MM.1S (cell line): ENCODE measurements at regions not wholly inside any gene's neighbourhood (a gene's known extent, or its start where the extent isn't known, plus 50 kb on each side); places are given as distances from the start of the nearest gene placed in this dataset.

Experiments
- DNase-seq: peaks from one replicate; pipeline ENCODE4 v3.0.0-alpha.2; 2015
- H2AFZ ChIP-seq: fragments of 300-600 bp; sonication (generic); 2 replicates; pipeline ENCODE4 v1.6.0; 2016; ENCODE audit warnings: antibody characterized with exemption, low read length
- H3F3A ChIP-seq: fragments of 300-600 bp; sonication (generic); 2 replicates; pipeline ENCODE4 v1.6.1; 2016; ENCODE audit warnings: mild to moderate bottlenecking, antibody characterized with exemption, low read length, moderate library complexity, mixed read lengths; ENCODE audit not compliant: insufficient read depth
- H3K27ac ChIP-seq: fragments of 300-600 bp; sonication (generic); 2 replicates; pipeline ENCODE4 v1.5.1; 2016; ENCODE audit warnings: mild to moderate bottlenecking, low read length
- H3K27me3 ChIP-seq: fragments of 300-600 bp; sonication (generic); replicated peaks from 2 replicates; pipeline ENCODE4 v1.6.0; 2016; ENCODE audit warnings: low read length; ENCODE audit not compliant: insufficient read depth
- H3K36me3 ChIP-seq: fragments of 300-600 bp; sonication (generic); replicated peaks from 2 replicates; pipeline ENCODE4 v1.6.1; 2016; ENCODE audit warnings: mild to moderate bottlenecking, low read length, mixed read lengths; ENCODE audit not compliant: insufficient read depth
- H3K4me1 ChIP-seq: fragments of 300-600 bp; sonication (generic); 2 replicates; pipeline ENCODE4 v1.6.1; 2016; ENCODE audit warnings: low read length, mixed read lengths
- H3K4me2 ChIP-seq: fragments of 300-600 bp; sonication (generic); 2 replicates; pipeline ENCODE4 v1.6.0; 2016; ENCODE audit warnings: low read depth, low read length
- H3K4me3 ChIP-seq: fragments of 300-600 bp; sonication (generic); 2 replicates; pipeline ENCODE4 v1.5.1; 2016; ENCODE audit warnings: low read length, mixed read lengths
- H3K79me2 ChIP-seq: fragments of 300-600 bp; sonication (generic); 2 replicates; pipeline ENCODE4 v1.6.1; 2016; ENCODE audit warnings: mixed run types, low read length, mixed read lengths
- H3K9ac ChIP-seq: fragments of 300-600 bp; sonication (generic); 2 replicates; pipeline ENCODE4 v1.6.1; 2016; ENCODE audit warnings: low read length, mixed read lengths
- H3K9me2 ChIP-seq: fragments of 300-600 bp; sonication (generic); replicated peaks from 2 replicates; pipeline ENCODE4 v1.6.1; 2016; ENCODE audit warnings: mild to moderate bottlenecking, low read length, mixed read lengths; ENCODE audit not compliant: insufficient read depth
- H3K9me3 ChIP-seq: fragments of 300-600 bp; sonication (generic); replicated peaks from 2 replicates; pipeline ENCODE4 v1.6.1; 2016; ENCODE audit warnings: mild to moderate bottlenecking, low read length, mixed read lengths; ENCODE audit not compliant: insufficient read depth
- H4K20me1 ChIP-seq: fragments of 300-600 bp; sonication (generic); 2 replicates; pipeline ENCODE4 v1.6.1; 2016; ENCODE audit warnings: mild to moderate bottlenecking, low read length, moderate library complexity, mixed read lengths; ENCODE audit not compliant: insufficient read depth
- EZH2phosphoT487 ChIP-seq: fragments of 300-600 bp; sonication (generic); IDR thresholded peaks from 2 replicates; pipeline ENCODE4 v1.6.1; 2018; ENCODE audit warnings: antibody characterized with exemption, low read length
- TF ChIP-seq, protein P1 (sequence below): fragments of 300-600 bp; sonication (generic); IDR thresholded peaks from 2 replicates; pipeline ENCODE4 v1.5.1; 2016; ENCODE audit warnings: antibody characterized with exemption, low read length, mixed read lengths

DNA sequence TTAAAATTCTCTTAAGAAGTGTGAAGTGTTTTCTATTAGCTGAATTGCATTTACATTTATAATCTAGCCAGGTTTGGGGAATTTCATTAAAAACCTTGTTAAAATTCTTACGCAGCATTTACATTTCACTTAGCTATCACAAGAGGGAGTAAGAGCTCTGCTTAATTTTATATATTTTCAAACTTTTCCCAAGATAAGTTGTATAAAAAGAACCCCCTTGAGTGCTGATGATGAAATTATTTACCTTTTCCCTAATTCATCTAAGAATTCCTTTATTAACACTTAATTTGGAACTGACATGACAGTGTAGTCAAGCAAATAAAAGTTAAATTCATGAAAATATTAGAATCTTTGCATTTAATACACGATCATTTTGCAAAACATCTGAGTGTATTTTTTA, 54.2 kb upstream of the ZSWIM2 start:
- H3K27me3 ChIP-seq, result no peaks in the 10 kb centered on the region
- H3K9ac ChIP-seq, result no peak overlapping the region
- H3K27ac ChIP-seq, result no peak overlapping the region
- no peaks in the 10 kb centered on the region for H3K9me3 ChIP-seq
- no peaks in the 10 kb centered on the region for H3F3A ChIP-seq
- DNase-seq, result peak; percentile 38
- H3K4me1 ChIP-seq, result no peaks in the 10 kb centered on the region
- no peaks in the 10 kb centered on the region for H3K79me2 ChIP-seq
- no peaks in the 10 kb centered on the region for H3K9me2 ChIP-seq
- H3K36me3 ChIP-seq, result no peaks in the 10 kb centered on the region
- no peaks in the 10 kb centered on the region for H4K20me1 ChIP-seq
- no peak overlapping the region for H3K4me3 ChIP-seq
- no peak overlapping the region for H3K4me2 ChIP-seq
- no peak overlapping the region for H2AFZ ChIP-seq
- TF ChIP-seq, protein P1, sequence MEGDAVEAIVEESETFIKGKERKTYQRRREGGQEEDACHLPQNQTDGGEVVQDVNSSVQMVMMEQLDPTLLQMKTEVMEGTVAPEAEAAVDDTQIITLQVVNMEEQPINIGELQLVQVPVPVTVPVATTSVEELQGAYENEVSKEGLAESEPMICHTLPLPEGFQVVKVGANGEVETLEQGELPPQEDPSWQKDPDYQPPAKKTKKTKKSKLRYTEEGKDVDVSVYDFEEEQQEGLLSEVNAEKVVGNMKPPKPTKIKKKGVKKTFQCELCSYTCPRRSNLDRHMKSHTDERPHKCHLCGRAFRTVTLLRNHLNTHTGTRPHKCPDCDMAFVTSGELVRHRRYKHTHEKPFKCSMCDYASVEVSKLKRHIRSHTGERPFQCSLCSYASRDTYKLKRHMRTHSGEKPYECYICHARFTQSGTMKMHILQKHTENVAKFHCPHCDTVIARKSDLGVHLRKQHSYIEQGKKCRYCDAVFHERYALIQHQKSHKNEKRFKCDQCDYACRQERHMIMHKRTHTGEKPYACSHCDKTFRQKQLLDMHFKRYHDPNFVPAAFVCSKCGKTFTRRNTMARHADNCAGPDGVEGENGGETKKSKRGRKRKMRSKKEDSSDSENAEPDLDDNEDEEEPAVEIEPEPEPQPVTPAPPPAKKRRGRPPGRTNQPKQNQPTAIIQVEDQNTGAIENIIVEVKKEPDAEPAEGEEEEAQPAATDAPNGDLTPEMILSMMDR, result peak; percentile 59
- no peak for TF ChIP-seq EZH2phosphoT487
